Hepatocyte (in vitro differentiated cells): ENCODE measurements at regions not wholly inside any gene's neighbourhood (a gene's known extent, or its start where the extent isn't known, plus 50 kb on each side); places are given as distances from the start of the nearest gene placed in this dataset.

Experiments used
- CTCF ChIP-seq: fragments of 200-600 bp; sonication (generic); IDR thresholded peaks from 2 replicates; pipeline ENCODE4 v1.5.1; 2016; ENCODE audit warnings: antibody characterized with exemption, mild to moderate bottlenecking; ENCODE audit not compliant: poor library complexity
- EZH2 ChIP-seq: fragments of 200-600 bp; sonication (generic); IDR thresholded peaks from 2 replicates; pipeline ENCODE4 v1.6.1; 2016; ENCODE audit warnings: antibody characterized with exemption, mild to moderate bottlenecking, borderline replicate concordance
- EZH2phosphoT487 ChIP-seq: fragments of 200-600 bp; sonication (generic); IDR thresholded peaks from one replicate; pipeline ENCODE4 v1.6.1; 2018; ENCODE audit warnings: antibody characterized with exemption, mild to moderate bottlenecking, low read depth, moderate library complexity; ENCODE audit not compliant: unreplicated experiment, severe bottlenecking

- TF ChIP-seq CTCF, result no peak
- no peak for TF ChIP-seq EZH2
- TF ChIP-seq EZH2phosphoT487, result no peak
Measured at GRCh38 chrX:95675794-95676193, 1008.8 kb upstream of the DIAPH2 start.
